ENCODE measurements at regions not wholly inside any gene's neighbourhood (a gene's known extent, or its start where the extent isn't known, plus 50 kb on each side); places are given as distances from the start of the nearest gene placed in this dataset.
"Not testable (repeated sequence)": the region's sequence is repeated elsewhere in the genome, so short reads cannot be mapped to it uniquely, and the experiment has no call there.

- H3K36me3 ChIP-seq (ENCODE audit: insufficient read depth, low read length): no peaks in the 10 kb centered on the region
- no peaks in the 10 kb centered on the region for H3K4me1 ChIP-seq (ENCODE audit: insufficient read depth, low read length)
- H3K9me3 ChIP-seq (ENCODE audit: control insufficient read depth, insufficient read depth, low read length): no peaks in the 10 kb centered on the region
- no peak overlapping the region for H3K9ac ChIP-seq (ENCODE audit: low read depth, low read length)
Measured at GRCh38 chr12:131597333-131597732, 113.6 kb upstream of the SFSWAP start.

GRCh38 chr12:131598717-131599116, 112.2 kb upstream of the SFSWAP start:
- no peaks in the 10 kb centered on the region for H3K36me3 ChIP-seq (ENCODE audit: insufficient read depth, low read length)
- no peaks in the 10 kb centered on the region for H3K9me3 ChIP-seq (ENCODE audit: control insufficient read depth, insufficient read depth, low read length)
- H3K9ac ChIP-seq (ENCODE audit: low read depth, low read length): no peak overlapping the region
- no peaks in the 10 kb centered on the region for H3K4me1 ChIP-seq (ENCODE audit: insufficient read depth, low read length)

- H3K9ac ChIP-seq (ENCODE audit: low read depth, low read length): no peak overlapping the region
- no peaks in the 10 kb centered on the region for H3K4me1 ChIP-seq (ENCODE audit: insufficient read depth, low read length)
- H3K36me3 ChIP-seq (ENCODE audit: insufficient read depth, low read length): no peaks in the 10 kb centered on the region
- no peaks in the 10 kb centered on the region for H3K9me3 ChIP-seq (ENCODE audit: control insufficient read depth, insufficient read depth, low read length)
Measured at GRCh38 chr12:131599190-131600159, 111.4 kb upstream of the SFSWAP start.

GRCh38 chr12:131600160-131600532, 110.7 kb upstream of the SFSWAP start:
- H3K9me3 ChIP-seq (ENCODE audit: control insufficient read depth, insufficient read depth, low read length): no peaks in the 10 kb centered on the region
- H3K36me3 ChIP-seq (ENCODE audit: insufficient read depth, low read length): no peaks in the 10 kb centered on the region
- no peaks in the 10 kb centered on the region for H3K4me1 ChIP-seq (ENCODE audit: insufficient read depth, low read length)
- no peak overlapping the region for H3K9ac ChIP-seq (ENCODE audit: low read depth, low read length)

- H3K4me1 ChIP-seq (ENCODE audit: insufficient read depth, low read length); H3K36me3 ChIP-seq (ENCODE audit: insufficient read depth, low read length); H3K9ac ChIP-seq (ENCODE audit: low read depth, low read length); H3K9me3 ChIP-seq (ENCODE audit: control insufficient read depth, insufficient read depth, low read length): not testable (repeated sequence)
Measured at GRCh38 chr12:131601499-131601898, 109.4 kb upstream of the SFSWAP start.

- Histone ChIP-seq H3K9me3 (ENCODE audit: control insufficient read depth, insufficient read depth, low read length) (no peaks in the 10 kb centered on the region), H3K9ac (ENCODE audit: low read depth, low read length) (no peak overlapping the region), H3K36me3 (ENCODE audit: insufficient read depth, low read length) (no peaks in the 10 kb centered on the region), H3K4me1 (ENCODE audit: insufficient read depth, low read length) (no peaks in the 10 kb centered on the region)
Measured at GRCh38 chr12:131603106-131603938, 107.6 kb upstream of the SFSWAP start.

- H3K9ac ChIP-seq (ENCODE audit: low read depth, low read length): no peak overlapping the region
- H3K4me1 ChIP-seq (ENCODE audit: insufficient read depth, low read length): 0 out of 2 replicates have a peak, but pooled peaks cover 3% of the 10 kb centered on the region
- H3K9me3 ChIP-seq (ENCODE audit: control insufficient read depth, insufficient read depth, low read length): no peaks in the 10 kb centered on the region
- H3K36me3 ChIP-seq (ENCODE audit: insufficient read depth, low read length): no peaks in the 10 kb centered on the region
Measured at GRCh38 chr12:131603939-131604795, 106.7 kb upstream of the SFSWAP start.

- H3K9ac ChIP-seq (ENCODE audit: low read depth, low read length): no peak overlapping the region
- no peaks in the 10 kb centered on the region for H3K36me3 ChIP-seq (ENCODE audit: insufficient read depth, low read length)
- H3K9me3 ChIP-seq (ENCODE audit: control insufficient read depth, insufficient read depth, low read length): no peaks in the 10 kb centered on the region
- 0 out of 2 replicates have a peak, but pooled peaks cover 6% of the 10 kb centered on the region for H3K4me1 ChIP-seq (ENCODE audit: insufficient read depth, low read length)
Measured at GRCh38 chr12:131604859-131605258, 106.0 kb upstream of the SFSWAP start.

GRCh38 chr12:131605304-131605829, 105.5 kb upstream of the SFSWAP start:
- H3K4me1 ChIP-seq (ENCODE audit: insufficient read depth, low read length): 0 out of 2 replicates have a peak, but pooled peaks cover 6% of the 10 kb centered on the region
- H3K9me3 ChIP-seq (ENCODE audit: control insufficient read depth, insufficient read depth, low read length): no peaks in the 10 kb centered on the region
- no peaks in the 10 kb centered on the region for H3K36me3 ChIP-seq (ENCODE audit: insufficient read depth, low read length)
- no peak overlapping the region for H3K9ac ChIP-seq (ENCODE audit: low read depth, low read length)

- Histone ChIP-seq H3K36me3 (ENCODE audit: insufficient read depth, low read length) (no peaks in the 10 kb centered on the region), H3K9ac (ENCODE audit: low read depth, low read length) (no peak overlapping the region), H3K4me1 (ENCODE audit: insufficient read depth, low read length) (0 out of 2 replicates have a peak, but pooled peaks cover 6% of the 10 kb centered on the region), H3K9me3 (ENCODE audit: control insufficient read depth, insufficient read depth, low read length) (no peaks in the 10 kb centered on the region)
Measured at GRCh38 chr12:131606218-131606901, 104.5 kb upstream of the SFSWAP start.

- H3K36me3 ChIP-seq (ENCODE audit: insufficient read depth, low read length): no peaks in the 10 kb centered on the region
- no peaks in the 10 kb centered on the region for H3K9me3 ChIP-seq (ENCODE audit: control insufficient read depth, insufficient read depth, low read length)
- no peak overlapping the region for H3K9ac ChIP-seq (ENCODE audit: low read depth, low read length)
- 0 out of 2 replicates have a peak, but pooled peaks cover 6% of the 10 kb centered on the region for H3K4me1 ChIP-seq (ENCODE audit: insufficient read depth, low read length)
Measured at GRCh38 chr12:131607658-131608447, 103.0 kb upstream of the SFSWAP start.

- Histone ChIP-seq H3K4me1 (ENCODE audit: insufficient read depth, low read length) (0 out of 2 replicates have a peak, but pooled peaks cover 6% of the 10 kb centered on the region), H3K9me3 (ENCODE audit: control insufficient read depth, insufficient read depth, low read length) (no peaks in the 10 kb centered on the region), H3K9ac (ENCODE audit: low read depth, low read length) (no peak overlapping the region), H3K36me3 (ENCODE audit: insufficient read depth, low read length) (no peaks in the 10 kb centered on the region)
Measured at GRCh38 chr12:131608740-131609690, 101.9 kb upstream of the SFSWAP start.

All from ES-I3 (cell line).